ENCODE measurements at regions not wholly inside any gene's neighbourhood (a gene's known extent, or its start where the extent isn't known, plus 50 kb on each side); places are given as distances from the start of the nearest gene placed in this dataset.

- no peak for DNase-seq
Measured at GRCh38 chr15:93861956-93862741, 369.2 kb upstream of the MCTP2 start.

- peak; percentile 2 for DNase-seq
Measured at GRCh38 chr15:93861413-93861812, 369.9 kb upstream of the MCTP2 start.

DNA sequence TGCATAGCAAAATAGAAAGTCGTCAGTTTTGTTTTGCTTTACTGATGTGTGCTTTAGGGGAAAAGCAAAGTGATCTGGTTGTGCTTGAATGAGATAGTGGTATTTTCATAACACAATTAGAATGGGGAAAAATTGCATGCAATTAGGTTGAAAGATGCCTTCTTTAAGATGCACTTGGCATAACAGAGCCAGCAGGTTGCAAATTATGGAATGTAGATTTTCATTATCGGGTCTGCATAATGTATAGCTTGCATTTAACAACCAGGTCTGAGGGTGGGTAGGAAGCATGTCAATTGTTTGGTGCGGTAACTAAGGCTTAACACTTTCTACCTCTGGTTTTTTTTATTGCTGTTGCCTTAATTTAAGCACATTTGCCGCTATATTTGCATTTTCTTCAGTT lies 370.7 kb upstream of the MCTP2 start:
- DNase-seq = no peak

GRCh38 chr15:93859176-93859575 lies 372.2 kb upstream of the MCTP2 start:
- no peak for DNase-seq

GRCh38 chr15:93855181-93855826 lies 376.1 kb upstream of the MCTP2 start:
- DNase-seq = no peak

DNA sequence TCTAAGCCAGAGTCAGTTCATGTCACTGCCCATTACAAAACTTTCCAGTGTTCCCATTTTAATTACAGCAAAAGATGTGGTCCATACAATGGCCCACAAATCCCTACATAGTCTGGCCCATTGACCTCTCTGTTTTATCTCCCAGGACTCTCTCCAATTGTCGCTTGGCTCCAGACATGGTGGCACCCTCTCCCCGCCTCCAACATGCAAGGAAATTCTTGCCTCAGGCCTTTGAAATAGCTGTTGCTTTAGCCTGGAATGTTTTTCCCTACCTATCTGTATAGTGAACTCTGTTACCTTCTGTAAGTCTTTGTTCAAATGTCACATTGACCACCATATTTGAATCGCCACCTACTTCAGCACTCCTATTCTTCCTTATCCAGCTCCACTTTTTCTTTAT lies 377.3 kb upstream of the MCTP2 start:
- DNase-seq = no peak

DNA sequence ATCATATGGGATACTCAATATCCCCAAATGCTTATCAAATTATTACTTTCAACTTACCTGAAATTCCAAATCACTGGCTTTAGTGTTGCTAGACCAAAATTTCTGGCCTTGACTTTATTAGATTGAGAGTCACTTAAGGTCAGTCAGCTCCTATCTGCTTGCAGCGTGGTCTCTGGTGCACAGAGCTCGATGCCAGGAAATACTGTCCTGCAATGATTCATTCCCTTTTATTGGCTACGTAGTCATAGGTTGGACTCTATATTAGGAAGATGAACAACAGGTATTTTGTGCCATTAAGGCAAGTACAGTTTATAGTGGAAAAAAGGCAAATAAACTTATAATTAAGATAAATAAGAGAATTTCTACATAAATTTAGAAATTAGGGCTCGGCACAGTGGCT lies 378.6 kb upstream of the MCTP2 start:
- no peak for DNase-seq

DNA sequence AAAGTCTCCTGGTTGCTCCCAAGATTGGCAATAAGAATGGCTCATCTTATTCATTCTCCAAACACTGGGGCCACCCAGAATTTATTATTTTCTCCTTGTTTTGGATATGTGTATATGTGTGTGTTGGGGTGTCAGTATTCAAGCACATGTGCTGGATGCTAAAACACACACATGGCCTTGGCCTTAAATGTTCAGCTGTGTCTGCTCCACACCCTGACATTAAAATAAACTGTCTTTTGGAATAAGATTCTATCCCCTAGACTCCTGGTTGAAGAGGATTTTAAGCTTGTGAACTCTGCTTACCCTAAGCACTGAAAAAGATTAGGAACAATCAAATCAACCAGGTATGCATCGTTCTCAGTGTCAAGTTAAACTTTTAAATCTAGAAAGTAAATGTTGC lies 382.9 kb upstream of the MCTP2 start:
- DNase-seq = no peak

GRCh38 chr15:93848076-93848475 lies 383.3 kb upstream of the MCTP2 start:
- no peak for DNase-seq

DNA sequence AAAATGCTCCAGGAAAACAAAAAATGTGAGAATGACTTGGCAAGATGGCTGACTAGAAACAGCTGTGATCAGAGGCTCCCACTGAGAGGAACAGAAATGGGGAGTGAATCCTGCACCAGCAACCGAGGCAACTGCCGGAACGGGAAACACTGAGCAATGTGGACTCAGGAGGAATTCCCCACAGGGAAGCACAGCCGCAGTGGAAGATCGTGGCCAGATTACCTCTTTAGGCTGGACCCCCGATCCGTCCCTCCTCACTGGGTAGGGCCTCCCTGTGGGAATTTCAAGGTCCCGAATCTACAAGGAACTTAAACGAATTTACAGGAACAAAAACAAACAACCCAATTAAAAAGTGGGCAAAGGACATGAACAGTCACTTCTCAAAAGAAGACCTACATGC lies 385.2 kb upstream of the MCTP2 start:
- DNase-seq = no peak

DNA sequence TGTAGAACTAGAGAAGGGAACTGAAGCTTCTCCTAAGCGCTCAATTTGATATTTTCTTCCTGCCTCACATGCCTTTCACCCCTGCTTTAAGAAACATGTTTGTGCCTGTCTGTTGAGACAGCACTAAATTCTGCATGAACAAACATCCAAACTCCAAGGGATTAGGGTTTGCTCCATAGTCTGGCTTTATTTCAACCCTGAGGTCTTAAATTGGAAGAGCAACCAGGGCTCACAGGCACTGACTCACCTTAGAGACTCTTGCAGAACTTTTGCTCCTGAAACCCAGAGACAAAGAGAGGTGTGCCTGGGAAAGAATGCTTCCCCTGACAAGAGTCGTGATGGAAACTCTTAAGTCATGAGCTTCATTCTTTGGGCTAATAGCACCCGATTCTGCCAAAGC lies 393.9 kb upstream of the MCTP2 start:
- DNase-seq = no peak

GRCh38 chr15:93835344-93835743 lies 396.0 kb upstream of the MCTP2 start:
- no peak for DNase-seq

GRCh38 chr15:93831641-93832040 lies 399.7 kb upstream of the MCTP2 start:
- DNase-seq = no peak

- DNase-seq = no peak
Measured at GRCh38 chr15:93830221-93831080, 400.9 kb upstream of the MCTP2 start.

DNA sequence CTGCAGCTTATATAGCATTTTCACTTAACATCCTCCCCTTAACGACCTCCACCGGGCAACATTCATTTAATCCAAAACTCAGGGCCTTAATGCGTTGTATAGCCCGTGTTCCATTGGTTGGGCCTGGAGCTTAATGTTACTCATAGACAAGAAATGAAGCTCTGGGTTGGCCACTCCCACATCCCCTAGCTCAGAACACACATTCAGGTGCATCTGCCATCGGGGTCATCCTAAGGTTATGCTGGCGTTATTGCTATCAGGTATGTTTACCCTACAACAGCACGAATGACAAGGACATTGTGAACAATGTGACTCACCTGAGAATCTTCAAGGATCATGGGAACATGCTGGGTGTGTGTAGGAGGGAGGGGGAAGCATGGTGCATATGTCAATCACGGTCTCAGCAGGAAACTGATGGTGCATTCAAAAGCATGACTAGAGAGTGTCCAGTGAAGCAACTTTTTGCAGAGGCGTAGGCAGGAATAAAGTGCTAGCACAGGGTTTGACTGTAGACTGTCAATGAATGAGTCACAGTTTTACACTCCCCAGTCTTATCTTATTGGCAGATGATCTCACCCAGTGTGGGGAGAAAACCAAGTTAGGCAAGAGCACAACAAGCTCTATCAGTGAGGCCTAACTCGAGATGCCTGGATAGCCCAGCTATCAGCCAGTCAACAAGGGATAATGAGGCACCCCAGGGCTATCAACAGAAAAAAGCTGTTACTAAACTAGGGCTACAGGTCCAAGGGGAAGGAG lies 402.1 kb upstream of the MCTP2 start:
- DNase-seq = peak; percentile 16

GRCh38 chr15:93826790-93827189 lies 404.6 kb upstream of the MCTP2 start:
- DNase-seq = no peak

DNA sequence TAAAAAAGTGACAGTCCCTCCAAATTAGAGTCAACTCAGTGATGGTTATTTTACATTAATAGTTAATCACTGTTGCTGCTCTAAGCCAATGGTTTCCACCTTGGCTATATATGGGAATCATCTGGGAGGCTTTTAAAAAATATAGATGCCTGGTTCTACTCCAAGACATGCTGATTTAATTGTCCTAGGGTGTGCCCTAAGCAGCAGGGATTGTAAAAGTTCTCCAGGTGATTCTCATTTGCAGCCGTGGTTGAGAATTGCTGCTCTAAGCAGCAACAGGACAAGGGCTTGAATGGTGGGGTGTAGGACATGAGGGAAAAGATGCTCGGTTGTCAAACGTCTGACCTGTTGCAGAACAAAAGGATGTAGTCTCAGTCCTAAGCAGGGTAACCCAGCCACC lies 405.1 kb upstream of the MCTP2 start:
- no peak for DNase-seq

- no peak for DNase-seq
Measured at GRCh38 chr15:93825682-93826081, 405.7 kb upstream of the MCTP2 start.

DNA sequence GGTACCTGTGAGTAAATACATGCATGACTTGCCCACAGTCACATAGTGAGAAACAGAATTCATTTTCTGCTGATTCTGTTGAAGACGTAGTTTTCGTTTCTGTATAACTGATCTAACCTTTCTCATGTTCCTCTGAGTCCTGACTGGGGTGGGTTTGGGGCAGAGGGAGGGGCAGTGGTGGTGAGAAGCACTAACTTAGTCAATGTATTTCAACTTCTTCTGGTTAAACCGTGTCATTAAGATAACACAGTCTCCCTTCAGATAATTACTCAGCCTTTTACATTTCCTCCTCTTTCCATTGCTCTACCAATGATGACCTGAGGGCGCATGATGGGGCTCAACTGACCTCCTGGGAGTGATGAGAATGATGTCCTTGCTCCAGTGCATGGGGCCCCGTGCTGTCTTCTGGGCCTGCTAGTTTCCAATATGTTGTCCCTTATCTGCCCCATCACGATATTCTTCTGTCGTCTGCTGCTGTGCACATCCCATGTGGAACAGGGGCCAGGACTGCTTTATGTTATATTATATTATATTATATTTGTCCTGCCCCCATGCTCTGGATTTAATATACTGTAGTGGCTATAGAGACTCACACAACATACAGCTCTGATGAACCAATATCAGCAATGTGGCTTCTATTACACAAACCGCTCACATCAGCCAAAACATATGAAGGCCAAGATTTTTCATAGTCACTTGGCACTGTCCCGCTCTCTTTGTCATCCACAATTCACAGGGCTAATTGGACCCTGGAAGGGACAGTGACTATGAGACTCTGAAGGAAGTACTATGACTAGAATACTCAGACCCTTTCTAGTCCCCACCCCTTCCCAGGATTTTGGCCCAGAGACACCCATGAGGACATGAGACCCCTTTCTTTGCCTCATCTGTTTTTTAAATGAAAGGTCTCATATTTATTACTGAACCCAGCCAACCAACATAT lies 407.1 kb upstream of the MCTP2 start:
- no peak for DNase-seq

DNA sequence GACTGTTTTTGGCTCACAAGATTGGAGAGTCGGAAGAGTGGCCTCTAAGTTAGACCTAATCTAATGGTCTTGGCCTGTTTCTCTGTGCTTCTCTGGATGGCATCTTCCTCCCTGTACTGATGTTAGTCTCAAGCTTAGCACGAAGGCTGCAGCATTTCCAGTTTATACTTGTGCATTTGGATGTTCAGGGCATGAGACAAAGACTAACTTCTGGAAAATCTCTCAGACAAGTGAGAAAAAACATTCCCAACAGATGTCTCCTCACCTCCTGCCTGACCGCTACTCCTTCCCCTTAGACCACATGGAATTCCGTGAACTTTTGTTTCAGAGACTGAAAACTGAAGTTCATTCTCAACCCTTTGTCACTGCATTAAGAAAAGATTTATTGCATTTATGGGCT lies 410.8 kb upstream of the MCTP2 start:
- DNase-seq = no peak

- no peak for DNase-seq
Measured at GRCh38 chr15:93819826-93820225, 411.5 kb upstream of the MCTP2 start.

DNA sequence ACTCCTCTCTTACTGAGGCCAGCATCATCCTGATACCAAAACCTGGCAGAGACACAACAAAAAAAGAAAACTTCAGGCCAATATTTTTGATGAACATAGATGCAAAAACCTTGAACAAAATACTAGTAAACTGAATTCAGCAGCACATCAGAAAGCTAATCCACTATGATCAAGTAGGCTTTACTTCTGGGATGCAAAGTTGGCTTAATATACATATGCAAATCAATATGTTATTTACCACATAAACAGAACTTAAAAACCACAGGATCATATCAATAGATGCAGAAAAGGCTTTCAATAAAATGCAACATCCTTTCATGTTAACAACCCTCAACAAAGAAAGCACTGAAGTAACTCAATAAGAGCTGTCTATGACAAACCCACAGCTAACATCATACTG lies 414.5 kb upstream of the MCTP2 start:
- no peak for DNase-seq
